ENCODE measurements at regions not wholly inside any gene's neighbourhood (a gene's known extent, or its start where the extent isn't known, plus 50 kb on each side); places are given as distances from the start of the nearest gene placed in this dataset.

GRCh38 chr5:4204276-4205141 lies 608.9 kb downstream of the IRX1 start:
- no peak for DNase-seq

GRCh38 chr5:4205398-4205797 lies 609.8 kb downstream of the IRX1 start:
- DNase-seq: no peak

GRCh38 chr5:4206127-4206526 lies 610.5 kb downstream of the IRX1 start:
- no peak for DNase-seq

- no peak for DNase-seq
Measured at GRCh38 chr5:4207486-4207885, 611.9 kb downstream of the IRX1 start.

- no peak for DNase-seq
Measured at GRCh38 chr5:4208537-4208936, 612.9 kb downstream of the IRX1 start.

GRCh38 chr5:4208996-4209395 lies 613.4 kb downstream of the IRX1 start:
- DNase-seq: no peak

GRCh38 chr5:4212071-4212739 lies 616.6 kb downstream of the IRX1 start:
- DNase-seq: no peak

GRCh38 chr5:4212981-4213819 lies 617.6 kb downstream of the IRX1 start:
- no peak for DNase-seq

- no peak for DNase-seq
Measured at GRCh38 chr5:4215143-4215542, 619.5 kb downstream of the IRX1 start.

GRCh38 chr5:4216142-4216541 lies 620.5 kb downstream of the IRX1 start:
- no peak for DNase-seq

GRCh38 chr5:4220016-4220415 lies 624.4 kb downstream of the IRX1 start:
- no peak for DNase-seq

- DNase-seq: no peak
Measured at GRCh38 chr5:4221048-4221447, 625.4 kb downstream of the IRX1 start.

GRCh38 chr5:4222147-4222546 lies 626.5 kb downstream of the IRX1 start:
- no peak for DNase-seq

- no peak for DNase-seq
Measured at GRCh38 chr5:4222821-4223220, 627.2 kb downstream of the IRX1 start.

GRCh38 chr5:4225741-4226140 lies 630.1 kb downstream of the IRX1 start:
- DNase-seq: no peak

GRCh38 chr5:4226565-4226964 lies 630.9 kb downstream of the IRX1 start:
- DNase-seq: no peak

GRCh38 chr5:4228708-4229107 lies 633.1 kb downstream of the IRX1 start:
- no peak for DNase-seq

GRCh38 chr5:4229414-4230292 lies 634.0 kb downstream of the IRX1 start:
- DNase-seq: no peak

- DNase-seq: no peak
Measured at GRCh38 chr5:4230471-4230785, 634.8 kb downstream of the IRX1 start.

GRCh38 chr5:4230786-4231641 lies 635.4 kb downstream of the IRX1 start:
- no peak for DNase-seq

GRCh38 chr5:4232084-4232483 lies 636.5 kb downstream of the IRX1 start:
- DNase-seq: no peak

GRCh38 chr5:4233671-4234070 lies 638.0 kb downstream of the IRX1 start:
- DNase-seq: no peak

All from CD4-positive, alpha-beta T cell treated with Interleukin-21 for 1 hour (primary cell).